Activated T-helper 17 cell treated with anti-CD3 and anti-CD28 coated beads, Interleukin-2, amount 50 U/mL, for 72 hours (primary cell): ENCODE measurements at regions not wholly inside any gene's neighbourhood (a gene's known extent, or its start where the extent isn't known, plus 50 kb on each side); places are given as distances from the start of the nearest gene placed in this dataset.
"Not testable (repeated sequence)": the region's sequence is repeated elsewhere in the genome, so short reads cannot be mapped to it uniquely, and the experiment has no call there.

ENCODE experiments used
- ATAC-seq: fragments of 150-1000 bp; cut with Tn5 transposase; replicated peaks from 2 replicates; pipeline ENCODE4 v1.10.0; 2021; ENCODE audit warnings: mild to moderate bottlenecking, moderate library complexity
- H3K27ac Mint-ChIP-seq: one replicate; pipeline ENCODE4 v1.8.0; 2022; ENCODE audit warnings: mixed read lengths
- H3K27me3 Mint-ChIP-seq: one replicate; pipeline ENCODE4 v1.8.0; 2022; ENCODE audit warnings: mixed read lengths
- H3K36me3 Mint-ChIP-seq: one replicate; pipeline ENCODE4 v1.8.0; 2022; ENCODE audit warnings: low read depth, mild to moderate bottlenecking, mixed read lengths
- H3K4me1 Mint-ChIP-seq: one replicate; pipeline ENCODE4 v1.8.0; 2022; ENCODE audit warnings: mixed read lengths
- H3K4me3 Mint-ChIP-seq: one replicate; pipeline ENCODE4 v1.8.0; 2022; ENCODE audit warnings: mild to moderate bottlenecking, mixed read lengths
- H3K9me3 Mint-ChIP-seq: one replicate; pipeline ENCODE4 v1.8.0; 2022; ENCODE audit warnings: mixed read lengths

- Mint-ChIP-seq H3K9me3 (no peaks in the 10 kb centered on the region), H3K27ac (no peak overlapping the region), H3K4me3 (no peak overlapping the region), H3K4me1 (no peaks in the 10 kb centered on the region), H3K27me3 (peaks cover 31% of the 10 kb centered on the region), H3K36me3 (no peaks in the 10 kb centered on the region)
- ATAC-seq, result no peak
These were observed 165.7 kb upstream of the TSC22D2 start for GRCh38 chr3:150242220-150242936.

DNA sequence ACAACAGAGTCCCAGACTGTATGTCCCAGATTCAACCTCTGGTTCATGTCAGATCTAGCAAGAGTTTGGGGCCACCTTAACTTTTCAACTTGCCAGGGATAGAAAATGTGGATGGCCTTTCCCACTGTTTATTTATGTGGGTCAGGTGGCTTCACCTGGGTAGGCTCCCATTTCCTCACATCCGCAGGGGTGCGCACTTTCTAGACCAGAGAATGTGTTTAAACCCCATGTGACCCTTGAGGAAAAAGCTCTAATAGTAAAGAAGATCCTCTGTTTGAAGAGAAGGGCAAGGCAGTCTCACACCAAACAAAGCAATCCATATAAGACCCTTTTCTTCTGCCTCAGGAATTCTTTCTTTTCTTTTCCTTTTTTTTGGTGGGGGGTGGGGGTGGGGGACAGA, 167.2 kb upstream of the TSC22D2 start:
- Mint-ChIP-seq H3K36me3 (no peaks in the 10 kb centered on the region), H3K4me1 (no peaks in the 10 kb centered on the region), H3K4me3 (no peak overlapping the region), H3K27ac (no peak overlapping the region), H3K27me3 (peaks cover 20% of the 10 kb centered on the region), H3K9me3 (no peaks in the 10 kb centered on the region)
- ATAC-seq, result no peak

- no peaks in the 10 kb centered on the region for H3K4me1 Mint-ChIP-seq
- H3K27me3 Mint-ChIP-seq, result peaks cover 14% of the 10 kb centered on the region
- H3K9me3 Mint-ChIP-seq, result no peaks in the 10 kb centered on the region
- H3K27ac Mint-ChIP-seq, result no peak overlapping the region
- H3K4me3 Mint-ChIP-seq, result no peak overlapping the region
- no peaks in the 10 kb centered on the region for H3K36me3 Mint-ChIP-seq
- no peak for ATAC-seq
These were observed 168.3 kb upstream of the TSC22D2 start for GRCh38 chr3:150239766-150240165.

- no peaks in the 10 kb centered on the region for H3K36me3 Mint-ChIP-seq
- peaks cover 8% of the 10 kb centered on the region for H3K27me3 Mint-ChIP-seq
- ATAC-seq, result no peak
- no peaks in the 10 kb centered on the region for H3K9me3 Mint-ChIP-seq
- no peaks in the 10 kb centered on the region for H3K4me1 Mint-ChIP-seq
- no peak overlapping the region for H3K27ac Mint-ChIP-seq
- H3K4me3 Mint-ChIP-seq, result no peak overlapping the region
These were observed 169.0 kb upstream of the TSC22D2 start for GRCh38 chr3:150238995-150239619.

DNA sequence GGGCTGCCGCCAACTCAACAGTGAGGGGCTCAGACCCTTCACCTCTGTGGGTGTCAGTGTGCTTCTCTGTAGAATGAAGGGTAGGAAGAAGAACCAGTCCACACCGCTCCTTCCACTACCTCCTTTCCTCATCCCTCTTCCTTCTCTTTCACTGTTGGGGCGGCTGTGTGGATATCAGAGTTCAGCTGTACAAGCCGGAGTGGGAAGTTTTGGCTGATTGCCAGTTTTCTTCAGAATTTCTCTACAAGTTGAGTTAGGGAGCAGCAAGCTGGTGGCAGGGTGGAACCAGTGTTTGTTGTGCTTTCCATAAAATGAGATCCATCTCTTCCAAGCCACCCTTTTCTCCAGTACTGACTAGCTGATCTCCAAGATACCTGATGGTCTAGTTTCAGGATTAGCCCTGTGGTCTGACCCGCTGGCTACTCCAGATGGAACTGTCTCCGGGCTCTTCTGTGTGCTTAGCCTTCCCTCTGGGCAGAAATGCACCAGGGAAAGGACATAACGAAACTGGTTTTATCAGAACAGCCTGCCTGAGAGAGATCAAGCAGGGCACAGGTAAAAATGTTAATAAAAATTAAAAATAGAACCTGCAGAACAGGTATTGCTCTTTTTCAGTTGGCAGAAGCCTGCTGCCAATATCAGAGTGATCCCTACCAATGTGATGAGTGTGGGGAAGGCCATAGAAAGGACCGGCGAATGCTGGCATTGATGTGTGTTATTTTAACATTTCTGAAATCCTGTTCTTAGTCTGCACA, 169.9 kb upstream of the TSC22D2 start:
- no peak overlapping the region for H3K4me3 Mint-ChIP-seq
- H3K27me3 Mint-ChIP-seq, result peaks cover under 1% of the 10 kb centered on the region
- no peak overlapping the region for H3K27ac Mint-ChIP-seq
- no peak for ATAC-seq
- H3K36me3 Mint-ChIP-seq, result no peaks in the 10 kb centered on the region
- no peaks in the 10 kb centered on the region for H3K4me1 Mint-ChIP-seq
- no peaks in the 10 kb centered on the region for H3K9me3 Mint-ChIP-seq

DNA sequence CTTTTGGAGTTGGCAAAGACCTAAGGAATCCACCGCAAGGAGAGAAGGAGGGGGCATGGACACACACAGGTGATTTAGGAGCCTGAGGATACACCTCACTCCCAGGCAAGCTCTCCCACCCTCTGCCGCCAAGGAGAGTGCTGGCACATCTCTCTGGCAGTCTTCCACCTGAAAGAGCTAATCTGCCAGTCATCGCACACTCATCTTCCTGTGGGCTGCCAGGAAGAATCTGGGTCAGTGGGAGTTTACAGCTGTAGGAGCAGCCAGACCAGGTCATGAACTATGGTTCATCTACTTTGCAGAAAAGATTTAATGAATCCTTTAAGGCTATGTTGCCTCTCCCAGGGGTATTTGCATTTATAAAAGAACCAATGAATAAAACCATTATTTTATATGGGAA, 170.6 kb upstream of the TSC22D2 start:
- no peaks in the 10 kb centered on the region for H3K36me3 Mint-ChIP-seq
- H3K9me3 Mint-ChIP-seq, result no peaks in the 10 kb centered on the region
- no peak overlapping the region for H3K27ac Mint-ChIP-seq
- no peaks in the 10 kb centered on the region for H3K4me1 Mint-ChIP-seq
- no peaks in the 10 kb centered on the region for H3K27me3 Mint-ChIP-seq
- peak; percentile 60 for ATAC-seq
- H3K4me3 Mint-ChIP-seq, result no peak overlapping the region

DNA sequence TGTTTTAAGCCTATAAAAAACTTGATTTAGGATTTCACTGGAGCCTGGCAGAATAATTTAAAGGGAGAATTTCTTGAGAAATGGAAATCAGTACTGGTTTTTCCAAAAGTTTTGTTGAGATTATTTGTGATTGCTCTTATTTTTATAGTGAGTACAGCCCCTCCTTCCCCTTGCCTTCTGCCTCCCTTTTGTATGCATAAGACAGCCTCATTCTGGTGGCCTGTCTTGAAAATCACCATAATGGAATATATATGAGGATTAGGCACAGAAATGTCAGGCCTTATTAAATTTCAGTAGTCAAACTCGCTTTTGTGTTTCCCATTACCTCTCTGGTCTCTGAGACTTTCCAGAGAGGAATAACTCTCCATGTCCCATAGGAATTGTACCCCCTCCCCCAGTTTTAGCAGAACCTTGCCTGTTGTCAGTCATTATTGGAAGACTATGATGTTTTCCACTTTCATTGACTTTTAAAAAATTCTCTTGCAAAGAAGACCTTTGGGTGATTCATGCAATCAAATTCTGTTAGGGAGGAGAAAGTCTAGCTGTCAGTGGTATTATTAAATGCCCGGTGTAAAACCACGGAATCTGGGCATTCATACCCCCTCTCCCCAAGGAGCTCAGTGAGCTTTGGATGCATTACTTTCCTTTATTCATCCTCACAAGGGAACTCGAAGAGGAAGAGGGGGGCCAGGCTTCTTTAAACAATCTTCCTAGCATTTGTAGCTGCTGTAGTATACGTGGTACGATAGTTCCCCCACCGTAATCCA, 171.6 kb upstream of the TSC22D2 start:
- Mint-ChIP-seq H3K36me3 (no peaks in the 10 kb centered on the region), H3K4me3 (no peak overlapping the region)
- no peak for ATAC-seq

DNA sequence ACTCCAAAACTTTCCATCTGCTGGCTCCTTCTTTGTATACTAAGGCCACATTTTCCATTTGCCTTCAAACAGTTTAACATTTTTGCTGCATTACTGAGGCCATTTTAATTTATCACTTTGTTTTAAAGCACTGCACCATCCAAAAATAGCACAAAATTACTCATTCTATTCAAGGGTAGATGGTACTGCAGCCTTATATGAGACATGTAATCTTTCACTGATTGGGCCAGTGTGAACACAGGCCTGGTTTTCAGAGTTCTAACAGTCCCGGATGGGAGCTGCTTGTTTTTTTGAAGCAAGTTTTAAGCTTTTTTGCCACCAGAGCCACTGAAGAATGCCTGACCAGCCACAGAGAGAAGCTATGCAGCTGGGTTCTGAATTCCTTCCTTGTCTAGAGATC, 172.3 kb upstream of the TSC22D2 start:
- no peaks in the 10 kb centered on the region for H3K4me1 Mint-ChIP-seq
- H3K27me3 Mint-ChIP-seq, result no peaks in the 10 kb centered on the region
- ATAC-seq, result no peak
- H3K4me3 Mint-ChIP-seq, result no peak overlapping the region
- H3K27ac Mint-ChIP-seq, result no peak overlapping the region
- H3K36me3 Mint-ChIP-seq, result no peaks in the 10 kb centered on the region
- H3K9me3 Mint-ChIP-seq, result no peaks in the 10 kb centered on the region

More for the DNA sequence above, 171.6 kb upstream of the TSC22D2 start:
- Mint-ChIP-seq H3K27ac (no peak overlapping the region), H3K27me3 (no peaks in the 10 kb centered on the region), H3K4me1 (no peaks in the 10 kb centered on the region), H3K9me3 (no peaks in the 10 kb centered on the region)

DNA sequence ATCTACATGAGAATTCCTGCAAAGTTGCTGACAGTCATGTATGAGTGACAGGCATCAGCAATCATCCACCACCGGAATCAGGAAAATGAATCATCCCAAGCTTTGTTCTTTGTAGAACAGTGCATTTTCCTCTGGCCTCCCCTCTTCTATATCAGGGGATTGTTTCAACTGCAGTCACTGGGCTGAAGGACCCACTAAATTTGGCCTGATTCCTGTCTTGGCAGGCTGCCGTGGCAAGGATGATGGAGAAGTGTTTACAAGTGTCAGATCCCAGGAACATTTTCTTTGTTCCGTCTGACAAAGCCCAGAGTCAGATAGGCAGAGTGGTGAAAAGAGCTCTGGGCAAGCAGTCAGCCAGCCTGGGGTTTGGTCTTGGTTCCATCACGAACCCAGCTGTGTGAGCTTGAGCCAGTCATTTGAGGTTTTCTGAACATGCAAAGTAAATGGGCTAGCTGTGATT, 175.1 kb upstream of the TSC22D2 start:
- Mint-ChIP-seq H3K4me1 (no peaks in the 10 kb centered on the region), H3K27ac (no peak overlapping the region), H3K27me3 (no peaks in the 10 kb centered on the region), H3K9me3 (no peaks in the 10 kb centered on the region), H3K36me3 (no peaks in the 10 kb centered on the region), H3K4me3 (no peak overlapping the region)
- ATAC-seq, result no peak

- H3K27ac Mint-ChIP-seq, result no peak overlapping the region
- no peak overlapping the region for H3K4me3 Mint-ChIP-seq
- H3K4me1 Mint-ChIP-seq, result no peaks in the 10 kb centered on the region
- no peaks in the 10 kb centered on the region for H3K9me3 Mint-ChIP-seq
- no peaks in the 10 kb centered on the region for H3K36me3 Mint-ChIP-seq
- peaks cover 8% of the 10 kb centered on the region for H3K27me3 Mint-ChIP-seq
- no peak for ATAC-seq
These were observed 178.1 kb upstream of the TSC22D2 start for GRCh38 chr3:150230037-150230436.

DNA sequence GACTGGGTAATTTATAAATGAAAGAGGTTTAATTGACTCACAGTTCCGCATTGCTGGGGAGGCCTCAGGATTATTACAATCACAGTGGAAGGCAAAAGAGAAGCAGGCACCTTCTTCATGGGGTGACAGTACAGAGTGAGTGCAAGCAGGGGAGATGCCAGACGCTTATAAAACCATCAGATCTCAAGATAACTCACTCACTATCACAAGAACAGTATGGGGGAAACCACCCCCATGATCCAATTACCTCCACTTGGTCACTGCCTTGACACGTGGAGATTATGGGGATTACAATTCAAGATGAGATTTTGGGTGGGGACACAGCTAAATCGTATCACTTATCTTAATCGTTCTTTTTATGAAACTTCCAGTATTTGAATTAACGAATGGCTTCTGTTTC, 179.5 kb upstream of the TSC22D2 start:
- H3K4me1 Mint-ChIP-seq, H3K9me3 Mint-ChIP-seq, ATAC-seq, H3K27ac Mint-ChIP-seq, H3K36me3 Mint-ChIP-seq, H3K4me3 Mint-ChIP-seq: not testable (repeated sequence)
- peaks cover 15% of the 10 kb centered on the region for H3K27me3 Mint-ChIP-seq

DNA sequence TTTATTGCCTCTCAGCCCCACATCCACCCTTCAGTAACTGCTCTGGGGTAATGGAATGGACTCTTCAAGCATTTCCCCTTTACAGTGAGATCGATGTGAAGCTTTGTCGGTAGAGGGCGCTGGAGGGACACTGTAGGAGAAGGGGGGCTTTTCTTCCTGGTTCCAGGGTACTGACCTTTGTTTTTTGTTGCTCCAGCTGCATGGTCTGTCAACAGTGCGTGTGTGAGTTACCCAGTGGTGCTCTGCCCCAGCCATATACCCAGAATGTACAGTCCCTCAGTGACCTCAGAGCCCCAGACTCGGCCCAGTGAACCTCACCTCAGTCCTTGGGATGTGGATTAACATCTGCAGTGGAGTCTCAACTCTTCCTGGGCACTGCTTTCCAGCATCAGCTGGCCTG, 180.3 kb upstream of the TSC22D2 start:
- ATAC-seq, result no peak
- no peaks in the 10 kb centered on the region for H3K4me1 Mint-ChIP-seq
- no peaks in the 10 kb centered on the region for H3K9me3 Mint-ChIP-seq
- no peak overlapping the region for H3K27ac Mint-ChIP-seq
- no peak overlapping the region for H3K4me3 Mint-ChIP-seq
- no peaks in the 10 kb centered on the region for H3K36me3 Mint-ChIP-seq
- peaks cover 15% of the 10 kb centered on the region for H3K27me3 Mint-ChIP-seq

GRCh38 chr3:150225986-150226385, 182.1 kb upstream of the TSC22D2 start:
- ATAC-seq, result no peak
- H3K4me3 Mint-ChIP-seq, result no peak overlapping the region
- H3K9me3 Mint-ChIP-seq, result no peaks in the 10 kb centered on the region
- H3K36me3 Mint-ChIP-seq, result no peaks in the 10 kb centered on the region
- H3K27ac Mint-ChIP-seq, result no peak overlapping the region
- H3K4me1 Mint-ChIP-seq, result no peaks in the 10 kb centered on the region
- H3K27me3 Mint-ChIP-seq, result peaks cover 26% of the 10 kb centered on the region

- ATAC-seq, result no peak
- H3K27ac Mint-ChIP-seq, result no peak overlapping the region
- H3K9me3 Mint-ChIP-seq, result no peaks in the 10 kb centered on the region
- no peak overlapping the region for H3K4me3 Mint-ChIP-seq
- no peaks in the 10 kb centered on the region for H3K4me1 Mint-ChIP-seq
- no peaks in the 10 kb centered on the region for H3K36me3 Mint-ChIP-seq
- H3K27me3 Mint-ChIP-seq, result peaks cover 29% of the 10 kb centered on the region
These were observed 184.5 kb upstream of the TSC22D2 start for GRCh38 chr3:150223558-150223957.
